Activated naive CD4-positive, alpha-beta T cell treated with anti-CD3 and anti-CD28 coated beads for 36 hours (primary cell): ENCODE measurements at regions not wholly inside any gene's neighbourhood (a gene's known extent, or its start where the extent isn't known, plus 50 kb on each side); places are given as distances from the start of the nearest gene placed in this dataset.

ENCODE experiments used
- CTCF ChIA-PET: fragments of 350-600 bp; sonication (Branson Sonifier 250); formaldehyde crosslinking; loops from one replicate; lab custom pipeline; 2021; ENCODE audit warnings: antibody characterized with exemption; lab: Charles Lee
- DNase-seq: peaks from one replicate; pipeline ENCODE4 v3.0.0-alpha.2; 2020
- H3K27ac Mint-ChIP-seq: one replicate; pipeline ENCODE4 v1.8.0; 2021; ENCODE audit warnings: mild to moderate bottlenecking, mixed read lengths
- H3K27me3 Mint-ChIP-seq: one replicate; pipeline ENCODE4 v1.8.0; 2021; ENCODE audit warnings: low read depth, mixed read lengths
- H3K36me3 Mint-ChIP-seq: one replicate; pipeline ENCODE4 v1.8.0; 2021; ENCODE audit warnings: low read depth, mixed read lengths
- H3K4me1 Mint-ChIP-seq: one replicate; pipeline ENCODE4 v1.8.0; 2021; ENCODE audit warnings: low read depth, mixed read lengths
- H3K4me3 Mint-ChIP-seq: one replicate; pipeline ENCODE4 v1.8.0; 2021; ENCODE audit warnings: mild to moderate bottlenecking, moderate library complexity, mixed read lengths
- H3K9me3 Mint-ChIP-seq: one replicate; pipeline ENCODE4 v1.8.0; 2021; ENCODE audit warnings: mixed read lengths
- intact Hi-C: fragments of 100-400 bp; cut with micrococcal nuclease; formaldehyde crosslinking; loops from one replicate; pipeline ENCODE4 v1.15.1; 2023

DNA sequence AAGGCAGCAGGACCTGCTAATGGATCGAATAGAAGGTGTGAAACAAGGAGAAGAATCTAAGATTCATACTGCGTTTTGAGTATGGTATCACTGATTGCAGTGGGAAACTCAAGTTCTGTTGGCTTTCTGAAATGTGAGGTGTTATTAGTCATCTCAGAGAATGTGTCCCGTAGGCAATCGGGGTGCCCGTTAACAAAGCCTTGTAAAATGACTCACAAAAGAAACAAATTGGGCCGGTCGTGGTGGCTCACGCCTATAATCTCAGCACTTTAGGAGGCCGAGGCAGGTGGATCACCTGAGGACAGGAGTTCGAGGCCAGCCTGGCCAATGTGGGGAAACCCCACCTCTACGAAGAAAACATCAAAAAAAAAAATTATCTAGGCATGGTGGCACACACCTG is 118.2 kb upstream of the C7orf33 start:
- no peaks in the 10 kb centered on the region for H3K4me1 Mint-ChIP-seq
- H3K4me3 Mint-ChIP-seq = no peak overlapping the region
- CTCF ChIA-PET = no interaction called here
- no peak overlapping the region for H3K27ac Mint-ChIP-seq
- intact Hi-C loops = no loop called here
- no peaks in the 10 kb centered on the region for H3K36me3 Mint-ChIP-seq
- no peaks in the 10 kb centered on the region for H3K27me3 Mint-ChIP-seq
- no peaks in the 10 kb centered on the region for H3K9me3 Mint-ChIP-seq
- no peak for DNase-seq

DNA sequence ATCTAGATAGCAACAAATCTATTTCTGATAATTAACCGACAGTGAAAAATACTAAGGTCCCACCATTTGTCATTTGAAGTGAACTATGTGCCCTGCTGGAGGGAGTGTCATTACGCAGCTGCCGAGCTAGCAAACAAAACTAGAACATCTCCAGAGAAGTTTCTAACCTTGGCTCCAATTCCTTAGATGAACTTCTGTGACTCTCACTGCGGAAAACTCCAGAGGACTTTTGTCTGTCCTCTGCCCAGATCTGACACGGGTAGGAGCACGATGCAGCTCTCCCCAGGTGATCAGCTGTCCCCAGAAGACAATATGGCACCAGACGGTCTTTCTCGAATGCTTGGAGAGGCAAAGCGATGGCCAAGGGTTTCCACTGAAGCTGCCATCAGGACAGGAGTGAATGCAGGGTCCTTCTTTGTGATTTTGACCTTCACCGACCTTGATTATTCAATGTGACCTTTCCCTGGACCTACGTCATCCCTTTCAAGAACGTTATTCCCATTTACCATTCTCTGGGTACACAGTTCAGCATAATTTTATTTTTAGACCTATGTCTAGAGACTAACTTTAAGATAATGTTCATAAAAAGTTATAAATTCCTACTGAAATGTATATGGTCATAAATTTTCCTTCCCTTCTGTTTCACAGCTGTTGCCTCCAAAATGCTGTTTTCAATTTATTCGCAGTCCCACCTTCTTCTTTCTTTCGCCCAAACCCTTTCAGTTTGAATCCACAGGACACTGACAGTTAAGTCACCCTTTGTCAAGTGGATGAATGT is 116.7 kb upstream of the C7orf33 start:
- H3K27ac Mint-ChIP-seq = no peak overlapping the region
- DNase-seq = no peak
- CTCF ChIA-PET = no interaction called here
- H3K27me3 Mint-ChIP-seq = no peaks in the 10 kb centered on the region
- no peak overlapping the region for H3K4me3 Mint-ChIP-seq
- no peaks in the 10 kb centered on the region for H3K9me3 Mint-ChIP-seq
- H3K36me3 Mint-ChIP-seq = no peaks in the 10 kb centered on the region
- intact Hi-C loops = no loop called here
- no peaks in the 10 kb centered on the region for H3K4me1 Mint-ChIP-seq

DNA sequence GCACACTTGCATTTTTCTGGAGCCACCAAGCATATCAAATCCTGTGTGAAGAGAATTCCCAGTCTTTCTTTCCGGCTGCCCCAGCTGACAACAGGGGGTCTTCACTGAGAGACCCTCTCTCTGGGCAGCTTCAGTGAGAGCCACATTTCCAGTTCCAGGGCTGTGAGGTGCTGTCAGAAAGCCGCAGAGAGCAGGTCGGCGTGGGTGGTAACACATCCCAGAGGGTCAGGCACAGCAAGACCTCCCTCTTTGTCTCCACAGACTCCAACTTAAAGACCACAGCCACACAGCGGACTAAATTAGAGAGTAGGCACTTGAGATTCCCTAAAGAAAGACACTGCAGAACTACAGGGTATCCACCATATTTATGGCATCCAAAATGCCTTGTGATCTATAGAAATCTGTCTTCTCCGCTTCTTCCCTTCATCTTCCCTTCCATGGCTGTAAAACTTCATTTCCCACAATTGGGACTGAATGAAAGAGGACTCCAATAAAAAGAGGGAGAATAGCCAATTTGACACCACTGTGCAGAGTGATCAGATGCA is 116.0 kb upstream of the C7orf33 start:
- DNase-seq = no peak
- no peaks in the 10 kb centered on the region for H3K4me1 Mint-ChIP-seq
- no peak overlapping the region for H3K27ac Mint-ChIP-seq
- H3K36me3 Mint-ChIP-seq = no peaks in the 10 kb centered on the region
- no peak overlapping the region for H3K4me3 Mint-ChIP-seq
- CTCF ChIA-PET = no interaction called here
- intact Hi-C loops = no loop called here
- no peaks in the 10 kb centered on the region for H3K27me3 Mint-ChIP-seq
- H3K9me3 Mint-ChIP-seq = no peaks in the 10 kb centered on the region

DNA sequence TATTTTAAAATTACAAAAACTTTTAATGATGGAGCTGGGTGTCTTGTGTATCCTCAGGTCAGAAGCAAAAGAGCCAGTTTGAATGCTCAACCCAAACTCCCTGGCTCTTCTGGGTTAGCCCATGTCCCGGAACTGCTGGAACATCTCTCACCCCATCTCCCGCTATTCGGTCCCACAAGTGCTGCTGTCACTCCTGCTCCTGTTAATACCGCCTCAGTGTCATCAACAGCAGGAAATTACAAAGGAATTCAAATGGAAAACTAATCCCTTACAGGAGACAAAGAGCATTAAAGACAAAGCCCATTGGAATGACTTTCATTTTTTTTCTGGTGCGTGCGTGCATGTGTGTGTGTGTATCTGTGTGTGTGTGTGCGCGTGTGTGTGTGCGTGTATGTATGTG is 112.0 kb upstream of the C7orf33 start:
- no peak overlapping the region for H3K27ac Mint-ChIP-seq
- no peak overlapping the region for H3K4me3 Mint-ChIP-seq
- CTCF ChIA-PET = no interaction called here
- no peak for DNase-seq
- no peaks in the 10 kb centered on the region for H3K9me3 Mint-ChIP-seq
- H3K4me1 Mint-ChIP-seq = peaks cover 3% of the 10 kb centered on the region
- H3K27me3 Mint-ChIP-seq = no peaks in the 10 kb centered on the region
- intact Hi-C loops = no loop called here
- H3K36me3 Mint-ChIP-seq = no peaks in the 10 kb centered on the region

DNA sequence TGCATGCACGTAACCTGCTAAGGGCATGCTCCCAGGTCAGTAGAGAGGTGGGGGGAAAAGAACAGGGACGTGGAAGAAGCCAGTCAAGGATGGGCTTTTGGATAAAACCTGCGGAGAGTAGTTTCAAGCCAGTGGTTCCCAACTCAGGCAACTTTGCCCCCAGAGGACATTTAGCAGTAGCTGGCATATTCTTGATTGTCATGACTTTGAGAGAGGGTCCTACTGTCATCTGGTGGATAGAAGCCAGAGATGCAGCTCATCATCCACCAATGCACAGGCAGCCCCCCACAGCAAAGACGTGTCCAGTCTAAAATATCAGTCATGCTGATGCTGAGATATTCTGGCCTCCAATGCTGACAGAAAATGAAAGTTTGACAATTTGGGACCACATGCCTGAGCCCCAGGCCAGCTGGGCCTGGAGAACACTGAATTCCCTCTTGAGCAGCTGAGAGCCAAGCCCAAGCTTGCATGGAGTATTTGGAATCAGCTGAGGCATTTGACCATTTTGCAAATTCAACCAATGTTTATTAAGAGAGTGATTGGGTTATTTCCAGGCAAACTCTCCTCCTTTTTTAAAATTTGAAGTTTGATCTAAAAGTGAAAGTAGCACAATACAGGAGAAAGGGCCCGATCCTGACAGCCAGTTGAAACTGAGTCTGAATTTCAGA is 110.0 kb upstream of the C7orf33 start:
- CTCF ChIA-PET = interaction anchor here (0.6 to 1.1 kb wide), 2 partner anchors 22 to 97 kb away, joined by 3 read pairs; no protein-coding TSS in a partner anchor
- peaks cover 3% of the 10 kb centered on the region for H3K4me1 Mint-ChIP-seq
- DNase-seq = no peak
- intact Hi-C loops = no loop called here
- H3K27ac Mint-ChIP-seq = no peak overlapping the region
- H3K27me3 Mint-ChIP-seq = no peaks in the 10 kb centered on the region
- H3K9me3 Mint-ChIP-seq = no peaks in the 10 kb centered on the region
- H3K36me3 Mint-ChIP-seq = no peaks in the 10 kb centered on the region
- no peak overlapping the region for H3K4me3 Mint-ChIP-seq

DNA sequence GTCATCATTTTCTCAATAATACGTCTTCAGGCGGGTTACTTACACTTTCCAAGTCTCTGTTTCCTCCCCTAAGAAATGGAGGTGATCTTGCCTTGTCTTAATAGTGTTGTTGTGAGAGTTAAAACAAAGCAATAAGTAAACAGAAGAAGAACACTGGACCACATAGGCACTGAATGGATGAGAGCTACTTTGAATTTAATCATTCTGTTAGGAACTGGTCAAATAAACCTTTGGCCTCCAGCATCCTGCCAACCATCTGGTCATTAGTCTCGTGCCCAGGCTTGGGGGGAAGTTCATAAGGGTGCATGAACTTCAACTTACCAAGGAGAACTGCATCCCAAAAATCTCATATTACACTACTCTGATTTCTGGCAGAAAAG is 109.4 kb upstream of the C7orf33 start:
- no peak for DNase-seq
- no peak overlapping the region for H3K27ac Mint-ChIP-seq
- CTCF ChIA-PET = interaction anchor here (1.1 kb wide), 1 partner anchor 22 kb away, joined by 3 read pairs; no protein-coding TSS in a partner anchor
- no peaks in the 10 kb centered on the region for H3K9me3 Mint-ChIP-seq
- no peak overlapping the region for H3K4me3 Mint-ChIP-seq
- no peaks in the 10 kb centered on the region for H3K27me3 Mint-ChIP-seq
- H3K36me3 Mint-ChIP-seq = no peaks in the 10 kb centered on the region
- H3K4me1 Mint-ChIP-seq = peaks cover 3% of the 10 kb centered on the region
- intact Hi-C loops = no loop called here

DNA sequence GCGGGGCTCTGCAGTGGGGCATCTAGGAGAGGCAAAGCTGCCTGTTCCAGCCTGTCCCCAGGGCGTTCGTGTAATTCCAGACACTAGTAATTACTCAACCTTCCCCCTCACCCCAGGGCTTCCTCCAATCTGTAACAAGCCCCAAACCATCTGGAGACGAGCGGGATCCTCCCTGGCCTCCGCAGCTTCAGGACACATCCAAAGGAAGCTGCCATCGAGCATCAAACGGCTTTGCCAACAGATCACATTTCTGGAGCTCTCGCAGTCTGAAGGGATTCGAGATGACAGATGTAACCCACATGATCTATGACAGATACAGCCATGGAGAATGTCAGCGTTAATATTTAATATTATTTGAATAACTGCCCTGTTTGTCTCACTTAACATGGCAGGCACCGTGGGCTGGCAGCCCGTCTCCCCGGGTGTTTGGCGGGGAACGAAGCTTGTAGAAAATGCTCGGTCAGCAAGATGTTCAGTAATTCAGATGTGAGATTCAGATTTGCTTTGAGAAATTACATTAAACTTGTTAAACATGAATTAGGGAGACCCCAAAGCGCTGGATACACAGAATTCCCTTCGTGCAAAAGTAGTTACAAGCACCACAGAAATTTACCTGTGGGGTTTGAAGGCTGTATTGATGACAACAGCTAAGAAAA is 108.5 kb upstream of the C7orf33 start:
- Mint-ChIP-seq H3K4me1 (peaks cover 3% of the 10 kb centered on the region), H3K27ac (no peak overlapping the region), H3K9me3 (no peaks in the 10 kb centered on the region), H3K27me3 (no peaks in the 10 kb centered on the region), H3K36me3 (no peaks in the 10 kb centered on the region), H3K4me3 (no peak overlapping the region)
- CTCF ChIA-PET = no interaction called here
- intact Hi-C loops = no loop called here
- no peak for DNase-seq

DNA sequence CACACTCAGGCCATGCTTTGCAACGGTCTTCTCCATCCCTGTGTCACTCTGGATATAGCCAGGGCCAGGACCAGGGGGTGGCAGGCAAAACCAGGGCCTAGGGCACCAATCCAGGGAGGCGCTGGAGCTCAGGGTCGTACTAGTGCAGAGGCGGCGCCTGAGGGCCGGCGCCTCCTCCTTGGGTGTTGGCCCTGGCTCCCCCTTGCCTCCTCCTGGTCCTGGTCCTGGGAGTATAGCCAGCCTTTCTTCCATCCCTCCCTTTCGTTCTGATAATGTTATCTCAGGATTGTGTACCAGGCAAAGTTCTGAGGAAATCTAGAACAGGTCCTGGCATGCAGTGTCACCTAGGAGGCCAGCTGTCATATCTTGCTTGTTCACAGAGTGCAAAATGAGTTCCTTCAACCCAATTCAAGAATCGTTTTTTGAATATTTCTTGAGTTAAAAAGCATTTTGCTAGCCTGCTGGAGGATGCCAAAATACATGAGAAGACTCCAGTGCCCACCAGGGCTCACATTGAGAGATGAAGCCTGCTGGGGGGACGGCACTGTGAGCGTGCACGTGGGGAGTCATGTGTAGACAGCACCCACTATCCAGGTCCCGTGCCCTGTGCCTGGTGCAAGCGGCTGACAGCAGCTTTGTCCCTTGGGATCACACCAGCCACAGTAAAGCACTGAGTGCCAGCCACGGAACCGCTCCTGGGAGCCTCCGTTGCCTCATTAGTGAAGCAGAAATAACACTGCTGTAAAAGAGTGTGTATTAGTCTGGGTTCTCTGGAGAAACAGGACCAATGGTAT is 106.9 kb upstream of the C7orf33 start:
- H3K4me1 Mint-ChIP-seq = peaks cover 3% of the 10 kb centered on the region
- DNase-seq = no peak
- CTCF ChIA-PET = no interaction called here
- H3K9me3 Mint-ChIP-seq = no peaks in the 10 kb centered on the region
- H3K36me3 Mint-ChIP-seq = no peaks in the 10 kb centered on the region
- intact Hi-C loops = no loop called here
- H3K27me3 Mint-ChIP-seq = no peaks in the 10 kb centered on the region
- H3K4me3 Mint-ChIP-seq = no peak overlapping the region
- H3K27ac Mint-ChIP-seq = no peak overlapping the region

DNA sequence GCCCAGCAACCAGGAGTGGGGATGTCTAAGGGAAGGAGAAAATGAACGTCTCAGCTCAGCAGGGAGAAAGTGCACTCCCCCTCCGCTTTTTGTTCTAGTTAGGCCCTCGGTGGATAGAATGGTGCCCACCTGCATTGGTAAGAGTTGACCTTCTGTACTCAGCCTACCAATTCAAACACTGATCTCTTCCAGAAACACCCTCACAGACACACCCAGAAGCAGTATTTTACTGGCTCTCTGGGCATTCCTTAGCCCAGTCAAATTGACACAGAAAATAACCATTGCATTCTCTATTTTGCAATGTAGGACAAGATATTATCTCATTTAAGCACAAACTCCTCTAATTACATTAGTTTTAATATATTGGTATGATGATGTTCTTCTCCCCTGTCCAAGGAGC is 106.1 kb upstream of the C7orf33 start:
- H3K9me3 Mint-ChIP-seq = no peaks in the 10 kb centered on the region
- intact Hi-C loops = no loop called here

DNA sequence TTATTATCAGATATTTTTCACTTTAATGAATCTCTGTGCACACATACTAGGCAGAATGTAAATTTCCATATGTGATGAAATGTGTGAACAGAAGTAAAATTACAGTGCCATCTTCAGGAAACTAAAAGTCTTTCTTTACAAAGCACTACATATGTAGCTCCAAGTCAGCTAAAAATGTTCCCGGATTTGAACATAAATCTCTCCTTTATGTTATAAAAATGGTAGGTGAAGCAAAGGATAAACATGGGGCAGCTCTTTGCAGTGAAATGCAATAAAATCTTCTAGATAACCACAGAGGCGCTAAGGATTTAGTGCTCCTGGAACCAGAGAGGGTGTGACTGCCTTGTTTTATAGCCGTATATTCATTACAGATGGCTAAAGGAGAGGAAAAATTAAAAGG is 104.9 kb upstream of the C7orf33 start:
- H3K9me3 Mint-ChIP-seq = no peaks in the 10 kb centered on the region
- CTCF ChIA-PET = no interaction called here
- no peak overlapping the region for H3K27ac Mint-ChIP-seq
- H3K36me3 Mint-ChIP-seq = no peaks in the 10 kb centered on the region
- H3K27me3 Mint-ChIP-seq = peaks cover 5% of the 10 kb centered on the region
- H3K4me1 Mint-ChIP-seq = peaks cover 3% of the 10 kb centered on the region
- intact Hi-C loops = loop anchor here (1.0 kb wide), 1 partner anchor 220 kb away; no protein-coding TSS in a partner anchor
- DNase-seq = no peak
- H3K4me3 Mint-ChIP-seq = no peak overlapping the region

More for the DNA sequence above, 106.1 kb upstream of the C7orf33 start:
- Mint-ChIP-seq H3K4me1 (peaks cover 3% of the 10 kb centered on the region), H3K4me3 (no peak overlapping the region), H3K27ac (no peak overlapping the region), H3K27me3 (peaks cover under 1% of the 10 kb centered on the region), H3K36me3 (no peaks in the 10 kb centered on the region)
- CTCF ChIA-PET = no interaction called here
- DNase-seq = no peak

DNA sequence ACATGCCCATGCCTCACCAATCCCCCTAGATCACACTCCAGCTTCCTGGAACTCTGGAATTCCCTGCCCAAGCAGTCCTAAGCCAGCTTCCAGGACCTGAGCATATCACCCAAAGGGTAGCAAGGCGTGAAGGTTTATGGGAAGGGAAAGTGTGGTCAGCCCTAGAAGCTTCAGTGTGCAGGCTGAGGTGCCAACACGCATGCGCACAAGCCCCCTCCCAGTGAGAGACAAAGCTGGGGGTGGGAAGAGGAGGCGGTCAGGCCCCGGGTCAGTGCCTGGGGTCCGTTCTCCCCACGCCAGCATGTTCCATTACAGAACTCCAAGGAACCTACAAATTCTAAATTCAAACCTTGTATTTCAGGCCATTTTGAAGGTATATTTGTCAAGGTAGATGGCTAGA is 103.6 kb upstream of the C7orf33 start:
- H3K27me3 Mint-ChIP-seq = peaks cover 13% of the 10 kb centered on the region
- H3K9me3 Mint-ChIP-seq = no peaks in the 10 kb centered on the region
- no peaks in the 10 kb centered on the region for H3K4me1 Mint-ChIP-seq
- no peak for DNase-seq
- CTCF ChIA-PET = interaction anchor here (0.7 kb wide), 1 partner anchor 108 kb away, joined by 3 read pairs; no protein-coding TSS in a partner anchor
- no peak overlapping the region for H3K4me3 Mint-ChIP-seq
- H3K36me3 Mint-ChIP-seq = no peaks in the 10 kb centered on the region
- H3K27ac Mint-ChIP-seq = no peak overlapping the region
- intact Hi-C loops = no loop called here

DNA sequence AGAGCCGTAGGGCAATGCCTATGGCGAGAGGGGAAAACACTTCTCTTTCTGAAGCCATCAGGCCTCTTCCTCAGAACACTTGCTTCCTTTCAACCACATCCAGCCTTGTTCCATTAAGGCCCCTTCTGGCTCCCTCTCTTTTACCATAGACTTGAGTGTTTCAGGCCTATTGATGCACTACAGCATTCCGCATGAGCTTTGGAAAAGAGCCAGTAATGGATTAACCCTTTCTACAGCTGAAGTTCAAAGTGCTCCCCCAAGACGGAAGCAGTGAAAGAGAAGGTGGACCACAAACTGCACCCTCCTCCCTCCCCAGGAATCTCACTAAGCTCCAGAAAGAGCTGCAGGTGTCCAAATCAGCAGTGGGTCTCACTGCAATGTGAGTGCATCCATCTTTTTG is 102.7 kb upstream of the C7orf33 start:
- intact Hi-C loops = no loop called here
- H3K36me3 Mint-ChIP-seq = no peaks in the 10 kb centered on the region
- peaks cover 19% of the 10 kb centered on the region for H3K27me3 Mint-ChIP-seq
- CTCF ChIA-PET = interaction anchor here (0.6 kb wide), 1 partner anchor 1542 kb away, joined by 3 read pairs; no protein-coding TSS in a partner anchor
- DNase-seq = no peak
- H3K4me3 Mint-ChIP-seq = no peak overlapping the region
- H3K27ac Mint-ChIP-seq = no peak overlapping the region
- H3K4me1 Mint-ChIP-seq = no peaks in the 10 kb centered on the region
- peaks cover 2% of the 10 kb centered on the region for H3K9me3 Mint-ChIP-seq
